PC-9 (cell line): ENCODE measurements at regions not wholly inside any gene's neighbourhood (a gene's known extent, or its start where the extent isn't known, plus 50 kb on each side); places are given as distances from the start of the nearest gene placed in this dataset.

Experiments
- BruUV-seq: library from RNA; stranded (reverse); fragments of 400-500 nt; replicated peaks from 2 replicates; lab custom pipeline; 2021; lab: Mats Ljungman, UMichigan
- CTCF ChIA-PET: fragments of 300-600 bp; sonication (Branson Sonifier 250); formaldehyde crosslinking; loops from one replicate; lab custom pipeline; 2022; ENCODE audit warnings: antibody characterized with exemption; lab: Charles Lee
- POLR2A ChIA-PET: fragments of 300-600 bp; sonication (Branson Sonifier 250); formaldehyde crosslinking; loops from one replicate; lab custom pipeline; 2022; ENCODE audit warnings: antibody characterized with exemption; ENCODE audit not compliant: unreplicated experiment; lab: Charles Lee
- DNase-seq, 2 experiments: peaks; one replicate each; pipeline versions ENCODE4 v3.0.0 to v3.0.0-alpha.2; 2015 to 2022; ENCODE audit warnings: mixed read lengths in 1 of 2
- H2AFZ ChIP-seq: fragments of 200-600 bp; sonication (generic); 2 replicates; pipeline ENCODE4 v1.8.1; 2017; ENCODE audit warnings: antibody characterized with exemption
- H3F3A ChIP-seq: fragments of 200-600 bp; sonication (generic); 2 replicates; pipeline ENCODE4 v1.8.1; 2017; ENCODE audit warnings: antibody characterized with exemption, mild to moderate bottlenecking, low read depth; ENCODE audit not compliant: insufficient read depth
- H3K27ac ChIP-seq: fragments of 200-600 bp; sonication (generic); 2 replicates; pipeline ENCODE4 v1.6.1; 2016; ENCODE audit warnings: mixed run types
- H3K27me3 ChIP-seq: fragments of 200-600 bp; sonication (generic); 2 replicates; pipeline ENCODE4 v1.6.1; 2016; ENCODE audit warnings: low read depth, mixed run types; ENCODE audit not compliant: insufficient read depth
- H3K36me3 ChIP-seq: fragments of 200-600 bp; sonication (generic); 2 replicates; pipeline ENCODE4 v1.6.1; 2016; ENCODE audit warnings: low read depth, mixed run types
- H3K4me1 ChIP-seq: fragments of 200-600 bp; sonication (generic); replicated peaks from 2 replicates; pipeline ENCODE4 v1.6.1; 2016; ENCODE audit warnings: mixed run types; ENCODE audit not compliant: insufficient read depth
- H3K4me2 ChIP-seq: fragments of 200-600 bp; sonication (generic); 2 replicates; pipeline ENCODE4 v1.6.1; 2017; ENCODE audit warnings: mixed run types
- H3K4me3 ChIP-seq: fragments of 200-600 bp; sonication (generic); 2 replicates; pipeline ENCODE4 v1.6.1; 2016; ENCODE audit warnings: mixed run types
- H3K79me2 ChIP-seq: fragments of 200-600 bp; sonication (generic); 2 replicates; pipeline ENCODE4 v1.6.1; 2017; ENCODE audit warnings: low read depth, mixed run types
- H3K9me2 ChIP-seq: fragments of 200-600 bp; sonication (generic); 2 replicates; pipeline ENCODE4 v1.8.1; 2017; ENCODE audit warnings: mild to moderate bottlenecking; ENCODE audit not compliant: insufficient read depth
- H3K9me3 ChIP-seq: fragments of 200-600 bp; sonication (generic); 2 replicates; pipeline ENCODE4 v1.8.1; 2016; ENCODE audit warnings: low read depth; ENCODE audit not compliant: insufficient read depth
- H4K20me1 ChIP-seq: fragments of 200-600 bp; sonication (generic); 2 replicates; pipeline ENCODE4 v1.8.1; 2017; ENCODE audit not compliant: insufficient read depth
- CTCF ChIP-seq: fragments of 200-600 bp; sonication (generic); conservative IDR thresholded peaks from 2 replicates; pipeline ENCODE4 v1.6.1; 2017; ENCODE audit warnings: mixed run types, antibody characterized with exemption, mild to moderate bottlenecking, moderate library complexity
- EZH2 ChIP-seq: fragments of 200-600 bp; sonication (generic); IDR thresholded peaks from 2 replicates; pipeline ENCODE4 v1.8.0; 2017; ENCODE audit warnings: antibody characterized with exemption, low read depth
- intact Hi-C: fragments of 100-400 bp; cut with micrococcal nuclease; formaldehyde crosslinking; loops from one replicate; pipeline ENCODE4 v1.10.0; 2022; ENCODE audit not compliant: unreplicated experiment

DNA sequence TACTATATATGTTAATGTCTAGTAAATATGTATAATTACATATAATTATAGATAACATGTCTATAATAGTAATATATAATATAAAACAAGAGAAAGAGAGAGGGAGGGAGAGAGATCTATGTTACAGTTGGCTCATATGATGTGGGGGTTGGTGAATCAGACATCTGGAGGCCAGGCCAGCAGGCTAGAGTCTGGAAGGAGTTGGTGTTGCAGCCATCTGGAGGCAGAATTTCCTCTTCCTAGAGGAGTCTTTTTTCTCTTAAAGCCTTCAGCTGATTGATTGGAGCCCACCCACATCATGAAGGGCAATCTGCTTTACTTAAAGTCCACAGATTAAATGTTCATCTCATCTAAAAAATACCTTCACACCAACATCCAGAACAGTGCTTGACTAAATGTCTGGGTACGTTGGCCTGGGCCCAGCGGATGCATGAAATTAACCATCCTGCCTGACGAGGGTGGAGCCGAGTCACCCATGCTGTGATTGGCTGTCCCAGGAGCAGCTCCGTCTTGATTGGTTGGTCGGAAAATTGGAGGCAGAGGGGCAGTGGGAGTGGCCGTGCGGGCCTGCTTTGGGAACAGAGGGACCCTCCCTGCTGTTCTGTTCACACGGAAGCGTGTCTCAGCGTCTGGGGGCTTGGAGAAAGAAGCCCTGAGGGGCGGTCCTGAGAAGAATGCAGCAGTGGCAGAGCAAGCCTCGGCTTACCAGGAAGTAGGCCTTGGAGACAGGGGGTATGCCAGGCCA, 392.4 kb downstream of the QKI start:
- no peak overlapping the region for H3K4me3 ChIP-seq
- no TSS peak for BruUV-seq
- no peaks in the 10 kb centered on the region for H3K36me3 ChIP-seq
- ChIA-PET CTCF (no interaction called here), POLR2A (no interaction called here)
- H3K27ac ChIP-seq: no peak overlapping the region
- intact Hi-C loops: no loop called here
- no peaks in the 10 kb centered on the region for H3K4me1 ChIP-seq
- no peak for DNase-seq
- TF ChIP-seq CTCF (no peak), EZH2 (no peak)
- H4K20me1 ChIP-seq: no peaks in the 10 kb centered on the region
- no peaks in the 10 kb centered on the region for H3K9me3 ChIP-seq
- no peaks in the 10 kb centered on the region for H3K79me2 ChIP-seq
- H3K9me2 ChIP-seq: no peaks in the 10 kb centered on the region
- no peaks in the 10 kb centered on the region for H3F3A ChIP-seq
- no peak overlapping the region for H3K4me2 ChIP-seq
- H3K27me3 ChIP-seq: peaks cover 55% of the 10 kb centered on the region
- no peak overlapping the region; the same call in 1 of the 2 replicates for H2AFZ ChIP-seq

DNA sequence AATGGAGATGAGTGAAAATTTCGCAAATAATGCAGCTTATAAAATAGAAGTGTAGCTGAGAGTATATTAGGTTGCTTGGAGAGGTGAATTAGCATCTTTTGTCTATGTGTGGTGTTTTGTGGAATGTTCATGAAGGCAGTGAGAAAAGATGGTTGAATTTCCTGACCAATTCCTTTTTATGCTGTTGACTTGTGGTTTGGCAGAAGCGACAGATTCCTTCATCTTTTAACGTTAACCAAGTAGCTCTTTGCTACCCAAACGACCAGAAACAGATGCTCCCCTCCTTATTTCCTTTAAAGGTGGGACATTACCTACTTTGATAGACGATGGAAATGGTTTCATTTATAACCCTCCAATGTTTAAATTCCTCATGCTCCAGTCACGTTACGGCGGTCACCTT, 390.5 kb downstream of the QKI start:
- intact Hi-C loops: no loop called here
- H3K4me1 ChIP-seq: no peaks in the 10 kb centered on the region
- CTCF ChIA-PET: no interaction called here
- H3K36me3 ChIP-seq: no peaks in the 10 kb centered on the region
- no peak overlapping the region for H3K4me3 ChIP-seq
- no TSS peak for BruUV-seq
- H3K27ac ChIP-seq: no peak overlapping the region
- H3K4me2 ChIP-seq: no peak overlapping the region
- POLR2A ChIA-PET: no interaction called here
- TF ChIP-seq EZH2: no peak
- no peak for TF ChIP-seq CTCF
- H3K9me3 ChIP-seq: no peaks in the 10 kb centered on the region
- no peak for DNase-seq
- H3K79me2 ChIP-seq: no peaks in the 10 kb centered on the region
- no peak overlapping the region for H2AFZ ChIP-seq
- H4K20me1 ChIP-seq: no peaks in the 10 kb centered on the region
- no peaks in the 10 kb centered on the region for H3K9me2 ChIP-seq
- no peaks in the 10 kb centered on the region for H3F3A ChIP-seq
- peaks cover 60% of the 10 kb centered on the region for H3K27me3 ChIP-seq

DNA sequence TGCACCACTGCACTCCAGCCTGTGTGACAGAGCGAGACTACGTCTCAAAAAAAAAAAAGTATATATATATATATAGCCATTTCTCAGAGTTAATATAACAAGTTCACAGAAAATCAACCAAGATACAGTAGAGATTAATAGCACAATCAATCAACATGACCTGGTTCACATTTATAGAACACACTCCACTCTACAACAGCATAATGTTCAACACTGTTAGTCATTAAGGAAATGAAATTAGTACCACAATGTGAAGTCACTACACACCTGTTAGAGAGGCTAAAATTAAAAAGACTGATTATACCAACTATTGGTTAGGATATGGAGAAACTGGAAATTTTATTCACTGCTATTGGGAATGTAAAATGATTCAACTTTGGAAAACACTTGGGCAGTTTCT, 387.7 kb downstream of the QKI start:
- H3K79me2 ChIP-seq: no peaks in the 10 kb centered on the region
- POLR2A ChIA-PET: no interaction called here
- no peak overlapping the region for H3K4me2 ChIP-seq
- no peaks in the 10 kb centered on the region for H3K36me3 ChIP-seq
- no peak overlapping the region for H2AFZ ChIP-seq
- TF ChIP-seq CTCF: no peak
- no peak for TF ChIP-seq EZH2
- H3K27me3 ChIP-seq: peaks cover 40% of the 10 kb centered on the region
- H3K9me3 ChIP-seq: no peaks in the 10 kb centered on the region
- no peaks in the 10 kb centered on the region for H3K9me2 ChIP-seq
- H4K20me1 ChIP-seq: no peaks in the 10 kb centered on the region
- CTCF ChIA-PET: no interaction called here
- no peaks in the 10 kb centered on the region for H3F3A ChIP-seq
- no peak for DNase-seq
- no peak overlapping the region for H3K27ac ChIP-seq
- no peaks in the 10 kb centered on the region for H3K4me1 ChIP-seq
- BruUV-seq: no TSS peak
- no peak overlapping the region for H3K4me3 ChIP-seq
- intact Hi-C loops: no loop called here
